ENCODE measurements at regions not wholly inside any gene's neighbourhood (a gene's known extent, or its start where the extent isn't known, plus 50 kb on each side); places are given as distances from the start of the nearest gene placed in this dataset.

GRCh38 chr2:195390686-195391321, 266.2 kb upstream of the SLC39A10 start:
- H3K4me3 ChIP-seq = no peak overlapping the region
- TF ChIP-seq CTCF (IDR thresholded peaks at IDR 0.05; ENCODE audit: low read depth, low read length) = no peak
- DNase-seq (ENCODE audit: low read depth in 1 of 2, low spot score in 1 of 2) = peak in 1 of 2 donors; percentile 27

DNA sequence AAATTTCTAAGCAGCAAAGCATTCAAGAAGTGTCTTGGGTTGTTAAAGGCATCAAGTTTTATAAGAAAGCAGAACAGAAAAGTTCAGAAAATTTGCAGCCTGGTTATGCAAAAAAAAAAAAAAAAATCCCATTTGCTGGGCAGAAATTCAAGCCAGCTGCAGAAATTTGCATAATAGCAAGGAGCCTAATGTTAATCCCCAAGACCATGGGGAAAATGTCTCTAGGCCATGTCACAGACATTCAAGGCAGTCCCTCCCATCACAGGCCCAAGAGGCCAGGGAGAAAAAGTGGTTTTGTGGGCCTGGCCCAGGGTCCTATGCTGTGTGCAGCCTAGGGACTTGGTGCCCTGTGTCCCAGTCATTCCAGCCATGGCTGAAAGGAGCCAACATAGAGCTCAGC, 269.0 kb upstream of the SLC39A10 start:
- no peak for TF ChIP-seq CTCF (IDR thresholded peaks at IDR 0.05; ENCODE audit: low read depth, low read length)
- Histone ChIP-seq H3K4me1 (ENCODE audit: low read depth) (no peaks in the 10 kb centered on the region), H3K4me3 (no peak overlapping the region), H3K27ac (no peak overlapping the region), H3K36me3 (no peaks in the 10 kb centered on the region), H3K27me3 (no peaks in the 10 kb centered on the region), H3K9me3 (ENCODE audit: low read depth) (no peaks in the 10 kb centered on the region)
- no peak for DNase-seq (ENCODE audit: low read depth in 1 of 2, low spot score in 1 of 2)

More at GRCh38 chr2:195390686-195391321, 266.2 kb upstream of the SLC39A10 start:
- H3K36me3 ChIP-seq = no peaks in the 10 kb centered on the region
- no peaks in the 10 kb centered on the region for H3K9me3 ChIP-seq (ENCODE audit: low read depth)
- no peaks in the 10 kb centered on the region for H3K4me1 ChIP-seq (ENCODE audit: low read depth)
- no peaks in the 10 kb centered on the region for H3K27me3 ChIP-seq
- no peak overlapping the region for H3K27ac ChIP-seq

GRCh38 chr2:195382186-195382585, 274.8 kb upstream of the SLC39A10 start:
- Histone ChIP-seq H3K27me3 (no peaks in the 10 kb centered on the region), H3K9me3 (ENCODE audit: low read depth) (no peaks in the 10 kb centered on the region), H3K4me3 (no peak overlapping the region), H3K4me1 (ENCODE audit: low read depth) (no peaks in the 10 kb centered on the region), H3K27ac (no peak overlapping the region), H3K36me3 (no peaks in the 10 kb centered on the region)
- no peak for TF ChIP-seq CTCF (IDR thresholded peaks at IDR 0.05; ENCODE audit: low read depth, low read length)
- no peak for DNase-seq (ENCODE audit: low read depth in 1 of 2, low spot score in 1 of 2)

DNA sequence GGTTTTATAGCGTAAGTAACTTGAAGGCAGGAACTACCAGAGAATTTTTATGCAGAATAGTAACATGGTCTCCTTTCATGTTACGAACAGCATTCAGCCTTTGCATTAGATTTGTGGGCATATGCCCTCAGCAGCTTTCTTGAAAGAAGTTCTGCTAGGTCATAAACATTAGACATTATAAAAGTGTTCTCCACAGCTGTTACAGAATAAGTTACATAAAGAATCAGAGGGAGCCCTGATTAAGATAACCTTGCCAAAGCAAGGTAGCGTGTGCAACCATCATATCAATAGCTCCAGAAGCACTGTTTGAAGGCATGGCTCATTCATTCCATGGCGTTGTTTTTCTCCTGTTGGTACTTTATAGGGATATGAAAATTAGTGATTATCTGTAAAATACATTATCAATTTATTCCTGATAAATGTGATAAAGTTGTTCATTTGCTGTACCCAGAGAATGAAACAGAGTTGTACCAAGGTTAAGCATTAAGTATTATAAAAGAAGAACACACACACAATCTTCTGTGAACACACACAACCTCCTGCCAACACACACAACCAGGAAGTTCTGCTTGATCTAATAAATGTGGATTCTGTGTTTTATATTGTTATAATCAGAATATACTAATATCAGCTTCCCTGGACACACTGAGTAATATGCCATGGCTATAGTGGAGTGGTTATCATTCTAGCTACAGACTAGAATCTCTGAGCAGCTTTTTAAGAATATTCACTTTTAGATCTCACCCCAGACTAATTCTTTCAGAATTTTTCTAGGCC, 286.7 kb upstream of the SLC39A10 start:
- Histone ChIP-seq H3K27ac (no peak overlapping the region), H3K4me3 (no peak overlapping the region), H3K4me1 (ENCODE audit: low read depth) (no peaks in the 10 kb centered on the region), H3K36me3 (no peaks in the 10 kb centered on the region), H3K27me3 (no peaks in the 10 kb centered on the region), H3K9me3 (ENCODE audit: low read depth) (no peaks in the 10 kb centered on the region)
- no peak for DNase-seq (ENCODE audit: low read depth in 1 of 2, low spot score in 1 of 2)
- TF ChIP-seq CTCF (IDR thresholded peaks at IDR 0.05; ENCODE audit: low read depth, low read length) = no peak

GRCh38 chr2:195369218-195369587, 287.8 kb upstream of the SLC39A10 start:
- Histone ChIP-seq H3K27me3 (no peaks in the 10 kb centered on the region), H3K36me3 (no peaks in the 10 kb centered on the region), H3K4me3 (no peak overlapping the region), H3K27ac (no peak overlapping the region), H3K9me3 (ENCODE audit: low read depth) (no peaks in the 10 kb centered on the region), H3K4me1 (ENCODE audit: low read depth) (no peaks in the 10 kb centered on the region)
- TF ChIP-seq CTCF (IDR thresholded peaks at IDR 0.05; ENCODE audit: low read depth, low read length) = no peak
- DNase-seq (ENCODE audit: low read depth in 1 of 2, low spot score in 1 of 2) = no peak
